ENCODE measurements at regions not wholly inside any gene's neighbourhood (a gene's known extent, or its start where the extent isn't known, plus 50 kb on each side); places are given as distances from the start of the nearest gene placed in this dataset.

DNA sequence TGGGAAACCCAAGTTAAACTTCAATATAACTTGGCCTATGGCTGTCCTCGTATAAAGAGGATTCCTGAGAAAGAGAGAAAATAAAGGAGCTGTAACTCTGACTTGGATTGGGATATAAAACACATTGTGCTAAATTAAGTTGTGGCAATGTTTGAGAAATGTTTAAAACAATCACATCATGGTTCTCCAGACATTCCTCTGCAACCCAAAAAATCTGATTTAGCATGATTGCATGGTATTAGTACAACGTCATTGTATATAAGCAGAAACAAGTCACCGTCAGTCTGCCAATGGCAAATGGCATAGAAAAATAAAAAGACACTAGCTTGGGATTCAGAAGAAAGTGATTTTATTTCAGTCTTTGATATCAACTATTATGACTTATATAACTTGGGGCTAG is 140.2 kb upstream of the FAM83B start:
- no peak for TF ChIP-seq POLR2A (IDR thresholded peaks at IDR 0.05)
- TF ChIP-seq, protein P1, sequence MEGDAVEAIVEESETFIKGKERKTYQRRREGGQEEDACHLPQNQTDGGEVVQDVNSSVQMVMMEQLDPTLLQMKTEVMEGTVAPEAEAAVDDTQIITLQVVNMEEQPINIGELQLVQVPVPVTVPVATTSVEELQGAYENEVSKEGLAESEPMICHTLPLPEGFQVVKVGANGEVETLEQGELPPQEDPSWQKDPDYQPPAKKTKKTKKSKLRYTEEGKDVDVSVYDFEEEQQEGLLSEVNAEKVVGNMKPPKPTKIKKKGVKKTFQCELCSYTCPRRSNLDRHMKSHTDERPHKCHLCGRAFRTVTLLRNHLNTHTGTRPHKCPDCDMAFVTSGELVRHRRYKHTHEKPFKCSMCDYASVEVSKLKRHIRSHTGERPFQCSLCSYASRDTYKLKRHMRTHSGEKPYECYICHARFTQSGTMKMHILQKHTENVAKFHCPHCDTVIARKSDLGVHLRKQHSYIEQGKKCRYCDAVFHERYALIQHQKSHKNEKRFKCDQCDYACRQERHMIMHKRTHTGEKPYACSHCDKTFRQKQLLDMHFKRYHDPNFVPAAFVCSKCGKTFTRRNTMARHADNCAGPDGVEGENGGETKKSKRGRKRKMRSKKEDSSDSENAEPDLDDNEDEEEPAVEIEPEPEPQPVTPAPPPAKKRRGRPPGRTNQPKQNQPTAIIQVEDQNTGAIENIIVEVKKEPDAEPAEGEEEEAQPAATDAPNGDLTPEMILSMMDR (IDR thresholded peaks at IDR 0.05): no peak
